Activated CD4-positive, alpha-beta T cell treated with anti-CD3 and anti-CD28 coated beads, Interleukin-2, amount 50 U/mL, for 1 hour (primary cell): ENCODE measurements at regions not wholly inside any gene's neighbourhood (a gene's known extent, or its start where the extent isn't known, plus 50 kb on each side); places are given as distances from the start of the nearest gene placed in this dataset.

Experiments
- DNase-seq: peaks from one replicate; pipeline ENCODE4 v3.0.0-alpha.2; 2020

GRCh38 chr4:63017300-63017699 lies 1392.0 kb downstream of the TECRL start:
- no peak for DNase-seq

- no peak for DNase-seq
These were observed 1438.4 kb downstream of the TECRL start for GRCh38 chr4:62970846-62971245.

- DNase-seq, result no peak
These were observed 1448.8 kb downstream of the TECRL start for GRCh38 chr4:62960415-62960814.

GRCh38 chr4:62953752-62954151 lies 1455.5 kb downstream of the TECRL start:
- DNase-seq, result no peak

GRCh38 chr4:62952366-62952765 lies 1456.9 kb downstream of the TECRL start:
- no peak for DNase-seq

GRCh38 chr4:62948108-62948507 lies 1461.1 kb downstream of the TECRL start:
- DNase-seq, result no peak

- no peak for DNase-seq
These were observed 1469.0 kb downstream of the TECRL start for GRCh38 chr4:62940229-62940628.

- no peak for DNase-seq
These were observed 1478.4 kb downstream of the TECRL start for GRCh38 chr4:62930884-62931283.

- no peak for DNase-seq
These were observed 1480.8 kb downstream of the TECRL start for GRCh38 chr4:62928483-62928882.

- no peak for DNase-seq
These were observed 1481.7 kb downstream of the TECRL start for GRCh38 chr4:62927574-62927973.

GRCh38 chr4:62923783-62924182 lies 1485.5 kb downstream of the TECRL start:
- DNase-seq, result no peak

- no peak for DNase-seq
These were observed 1491.6 kb downstream of the TECRL start for GRCh38 chr4:62917649-62918048.

- no peak for DNase-seq
These were observed 1494.5 kb downstream of the TECRL start for GRCh38 chr4:62914758-62915157.

- no peak for DNase-seq
These were observed 1496.2 kb downstream of the TECRL start for GRCh38 chr4:62913065-62913464.

- DNase-seq, result no peak
These were observed 1496.7 kb downstream of the TECRL start for GRCh38 chr4:62912531-62912930.

GRCh38 chr4:62909238-62909637 lies 1500.0 kb downstream of the TECRL start:
- no peak for DNase-seq

GRCh38 chr4:62901101-62901500 lies 1508.1 kb downstream of the TECRL start:
- DNase-seq, result no peak

GRCh38 chr4:62899646-62900364 lies 1509.4 kb downstream of the TECRL start:
- no peak for DNase-seq

GRCh38 chr4:62898115-62898514 lies 1511.1 kb downstream of the TECRL start:
- DNase-seq, result no peak

GRCh38 chr4:62896721-62897120 lies 1512.5 kb downstream of the TECRL start:
- DNase-seq, result no peak

GRCh38 chr4:62881901-62882300 lies 1527.3 kb downstream of the TECRL start:
- no peak for DNase-seq

GRCh38 chr4:62881210-62881609 lies 1528.0 kb downstream of the TECRL start:
- no peak for DNase-seq

- DNase-seq, result no peak
These were observed 1536.4 kb downstream of the TECRL start for GRCh38 chr4:62872856-62873255.

GRCh38 chr4:62871078-62871477 lies 1538.2 kb downstream of the TECRL start:
- DNase-seq, result no peak

- DNase-seq, result no peak
These were observed 1538.8 kb downstream of the TECRL start for GRCh38 chr4:62870451-62870850.
